CD14-positive monocyte (primary cell): ENCODE measurements at regions not wholly inside any gene's neighbourhood (a gene's known extent, or its start where the extent isn't known, plus 50 kb on each side); places are given as distances from the start of the nearest gene placed in this dataset.
"Not testable (repeated sequence)": the region's sequence is repeated elsewhere in the genome, so short reads cannot be mapped to it uniquely, and the experiment has no call there.

Experiments used
- DNase-seq, 3 donors: peaks; one replicate each; pipeline ENCODE4 v3.0.0-alpha.2; 2011 to 2022
- H2AFZ ChIP-seq: 2 replicates; pipeline ENCODE4 v1.6.0; 2012; ENCODE audit warnings: mild to moderate bottlenecking, low read depth, low read length, inconsistent platforms; ENCODE audit not compliant: insufficient read depth, poor library complexity, severe bottlenecking
- H3K27ac ChIP-seq, 2 donors: 1 replicate in 1 of 2; 2 replicates in 1 of 2; pipeline ENCODE4 v1.5.1; 2012 to 2013; ENCODE audit warnings: low read length in 2 of 2, control low read depth in 1 of 2, inconsistent platforms in 1 of 2, low read depth in 1 of 2, mild to moderate bottlenecking in 1 of 2
- H3K27me3 ChIP-seq, 2 donors: one replicate each; pipeline versions ENCODE4 v1.6.0 to v1.6.1; 2011 to 2013; ENCODE audit warnings: low read length in 2 of 2; ENCODE audit not compliant: control insufficient read depth in 2 of 2, insufficient read depth in 2 of 2
- H3K36me3 ChIP-seq, 2 donors: replicated peaks in 1 of 2; 1 replicate in 1 of 2; 2 replicates in 1 of 2; pipeline versions ENCODE4 v1.5.1 to v1.6.1; 2012 to 2013; ENCODE audit warnings: low read length in 2 of 2, control low read depth in 1 of 2, inconsistent platforms in 1 of 2, mild to moderate bottlenecking in 1 of 2; ENCODE audit not compliant: insufficient read depth in 2 of 2, control insufficient read depth in 1 of 2
- H3K4me1 ChIP-seq, 2 donors: 1 replicate in 1 of 2; 2 replicates in 1 of 2; pipeline versions ENCODE4 v1.5.1 to v1.6.1; 2012 to 2013; ENCODE audit warnings: low read length in 2 of 2, control low read depth in 1 of 2, inconsistent platforms in 1 of 2, mild to moderate bottlenecking in 1 of 2, moderate library complexity in 1 of 2; ENCODE audit not compliant: insufficient read depth in 2 of 2, control insufficient read depth in 1 of 2
- H3K4me2 ChIP-seq: replicated peaks from 2 replicates; pipeline ENCODE3; 2012; ENCODE audit warnings: low read length, moderate library complexity, mild to moderate bottlenecking; ENCODE audit not compliant: poor library complexity, severe bottlenecking; ENCODE audit errors: extremely low read depth
- H3K4me3 ChIP-seq, 3 experiments: fragments of 200-600 bp in 1 of 3; sonication (generic) in 1 of 3; replicated peaks in 1 of 3; 1 replicate in 2 of 3; 2 replicates in 1 of 3; pipeline ENCODE4 v1.5.1; 2011 to 2013; ENCODE audit warnings: low read length in 3 of 3, mild to moderate bottlenecking in 3 of 3, control low read depth in 2 of 3, low read depth in 2 of 3, inconsistent platforms in 1 of 3, moderate library complexity in 1 of 3
- H3K79me2 ChIP-seq: 2 replicates; pipeline ENCODE4 v1.6.0; 2012; ENCODE audit warnings: mild to moderate bottlenecking, control low read depth, inconsistent platforms, low read length, moderate library complexity; ENCODE audit not compliant: insufficient read depth
- H3K9ac ChIP-seq: 2 replicates; pipeline ENCODE4 v1.6.0; 2017; ENCODE audit warnings: low read length, mild to moderate bottlenecking; ENCODE audit not compliant: insufficient read depth, poor library complexity, severe bottlenecking
- H3K9me3 ChIP-seq, 2 donors: replicated peaks in 1 of 2; 1 replicate in 1 of 2; 2 replicates in 1 of 2; pipeline versions ENCODE4 v1.5.1 to v1.6.1; 2012 to 2013; ENCODE audit warnings: low read length in 2 of 2, control low read depth in 1 of 2; ENCODE audit not compliant: control insufficient read depth in 1 of 2, insufficient read depth in 1 of 2
- H4K20me1 ChIP-seq: 2 replicates; pipeline ENCODE4 v1.6.0; 2012; ENCODE audit warnings: mild to moderate bottlenecking, low read length, control low read depth, moderate library complexity; ENCODE audit not compliant: insufficient read depth
- H3K27ac Mint-ChIP-seq, 7 donors: one replicate each; pipeline ENCODE4 v1.8.0; 2020; ENCODE audit warnings: mild to moderate bottlenecking in 7 of 7, mixed read lengths in 7 of 7, moderate library complexity in 6 of 7, inconsistent platforms in 2 of 7
- H3K27me3 Mint-ChIP-seq, 3 donors: one replicate each; pipeline ENCODE4 v1.8.0; 2021 to 2022; ENCODE audit warnings: low read depth in 3 of 3, mild to moderate bottlenecking in 3 of 3, mixed read lengths in 3 of 3, moderate library complexity in 3 of 3, inconsistent platforms in 1 of 3
- H3K36me3 Mint-ChIP-seq, 2 donors: one replicate each; pipeline ENCODE4 v1.8.0; 2020; ENCODE audit warnings: mixed read lengths in 2 of 2, inconsistent platforms in 1 of 2, mild to moderate bottlenecking in 1 of 2
- H3K4me1 Mint-ChIP-seq: one replicate; pipeline ENCODE4 v1.8.0; 2020; ENCODE audit warnings: mild to moderate bottlenecking, mixed read lengths
- H3K4me3 Mint-ChIP-seq, 2 donors: one replicate each; pipeline ENCODE4 v1.8.0; 2020; ENCODE audit warnings: mild to moderate bottlenecking in 2 of 2, mixed read lengths in 2 of 2, moderate library complexity in 1 of 2
- H3K9me3 Mint-ChIP-seq, 7 donors: one replicate each; pipeline ENCODE4 v1.8.0; 2020 to 2022; ENCODE audit warnings: mixed read lengths in 7 of 7, mild to moderate bottlenecking in 6 of 7, moderate library complexity in 6 of 7, inconsistent platforms in 2 of 7
- WGBS: methylation state at CpG from one replicate; pipeline ENCODE4 v1.1.5; 2013; ENCODE audit warnings: missing lambda C conversion rate; ENCODE audit not compliant: insufficient coverage; 5-methylcytosine and 5-hydroxymethylcytosine counted together
- intact Hi-C, 2 donors: fragments of 100-400 bp; cut with micrococcal nuclease; formaldehyde crosslinking; loops; one replicate each; pipeline versions ENCODE4 v1.15.0 to v1.15.1; 2023
- TF ChIP-seq, protein P1 (sequence below): fragments of 200-600 bp; IDR thresholded peaks from one replicate; pipeline ENCODE4 v1.8.0; 2022; ENCODE audit warnings: antibody characterized with exemption, mild to moderate bottlenecking

DNA sequence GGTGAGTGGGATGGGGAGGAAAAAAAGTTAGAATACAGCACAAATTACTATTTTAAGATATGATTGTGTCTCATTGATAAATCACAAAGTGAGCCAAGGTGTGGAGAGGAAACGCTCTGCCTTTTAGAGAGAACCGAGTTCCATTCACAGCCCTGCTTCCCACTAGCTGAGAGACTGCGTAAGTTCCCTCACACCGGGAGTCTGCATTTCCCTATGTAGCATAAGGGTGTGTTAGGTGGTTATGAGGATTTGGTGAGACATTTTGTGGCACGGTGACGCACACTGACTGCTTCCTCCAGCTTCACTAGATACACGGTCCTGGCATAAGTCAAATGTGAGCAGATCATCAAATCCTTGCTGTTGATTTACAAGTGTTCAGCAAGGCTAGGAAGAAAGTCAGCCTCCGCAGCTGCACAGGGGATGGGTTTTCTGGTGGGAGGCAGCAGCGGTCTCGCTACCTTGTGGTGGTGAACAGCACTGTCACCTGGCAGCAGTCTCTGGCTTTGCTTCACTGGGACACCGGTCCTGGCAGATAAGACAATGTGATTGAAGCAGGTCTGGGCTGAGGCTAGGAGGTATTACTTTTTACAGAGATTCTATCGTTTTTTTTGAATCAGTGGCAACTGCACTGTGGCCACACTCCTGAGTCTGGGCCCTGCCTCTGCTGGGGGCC is 312.2 kb upstream of the B3GAT1 start:
- WGBS, result 64% methylated on average over 10 of the region's 12 CpGs
- no peak overlapping the region for H3K4me3 ChIP-seq
- no peaks in the 10 kb centered on the region for H4K20me1 ChIP-seq
- no peak overlapping the region for H3K4me2 ChIP-seq
- H3K27me3 Mint-ChIP-seq, result peaks cover 4 to 7% (median 4%) of the 10 kb centered on the region in 3 donors
- no peaks in the 10 kb centered on the region for H3K9me3 ChIP-seq
- H3K27ac Mint-ChIP-seq, result no peak overlapping the region
- no peaks in the 10 kb centered on the region for H3K4me1 Mint-ChIP-seq
- H3K27ac ChIP-seq, result no peak overlapping the region
- H3K4me1 ChIP-seq, result no peaks in the 10 kb centered on the region
- H3K9ac ChIP-seq, result no peak overlapping the region
- H3K4me3 Mint-ChIP-seq, result no peak overlapping the region
- TF ChIP-seq, protein P1, sequence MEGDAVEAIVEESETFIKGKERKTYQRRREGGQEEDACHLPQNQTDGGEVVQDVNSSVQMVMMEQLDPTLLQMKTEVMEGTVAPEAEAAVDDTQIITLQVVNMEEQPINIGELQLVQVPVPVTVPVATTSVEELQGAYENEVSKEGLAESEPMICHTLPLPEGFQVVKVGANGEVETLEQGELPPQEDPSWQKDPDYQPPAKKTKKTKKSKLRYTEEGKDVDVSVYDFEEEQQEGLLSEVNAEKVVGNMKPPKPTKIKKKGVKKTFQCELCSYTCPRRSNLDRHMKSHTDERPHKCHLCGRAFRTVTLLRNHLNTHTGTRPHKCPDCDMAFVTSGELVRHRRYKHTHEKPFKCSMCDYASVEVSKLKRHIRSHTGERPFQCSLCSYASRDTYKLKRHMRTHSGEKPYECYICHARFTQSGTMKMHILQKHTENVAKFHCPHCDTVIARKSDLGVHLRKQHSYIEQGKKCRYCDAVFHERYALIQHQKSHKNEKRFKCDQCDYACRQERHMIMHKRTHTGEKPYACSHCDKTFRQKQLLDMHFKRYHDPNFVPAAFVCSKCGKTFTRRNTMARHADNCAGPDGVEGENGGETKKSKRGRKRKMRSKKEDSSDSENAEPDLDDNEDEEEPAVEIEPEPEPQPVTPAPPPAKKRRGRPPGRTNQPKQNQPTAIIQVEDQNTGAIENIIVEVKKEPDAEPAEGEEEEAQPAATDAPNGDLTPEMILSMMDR, result no peak
- no peak for DNase-seq
- H3K27me3 ChIP-seq, result no peaks in the 10 kb centered on the region
- intact Hi-C loops, result no loop called here
- peaks cover 0 to 5% (median 0%) of the 10 kb centered on the region in 7 donors for H3K9me3 Mint-ChIP-seq
- H3K36me3 ChIP-seq, result no peaks in the 10 kb centered on the region
- no peaks in the 10 kb centered on the region for H3K36me3 Mint-ChIP-seq
- H3K79me2 ChIP-seq, result no peaks in the 10 kb centered on the region
- no peak overlapping the region for H2AFZ ChIP-seq

DNA sequence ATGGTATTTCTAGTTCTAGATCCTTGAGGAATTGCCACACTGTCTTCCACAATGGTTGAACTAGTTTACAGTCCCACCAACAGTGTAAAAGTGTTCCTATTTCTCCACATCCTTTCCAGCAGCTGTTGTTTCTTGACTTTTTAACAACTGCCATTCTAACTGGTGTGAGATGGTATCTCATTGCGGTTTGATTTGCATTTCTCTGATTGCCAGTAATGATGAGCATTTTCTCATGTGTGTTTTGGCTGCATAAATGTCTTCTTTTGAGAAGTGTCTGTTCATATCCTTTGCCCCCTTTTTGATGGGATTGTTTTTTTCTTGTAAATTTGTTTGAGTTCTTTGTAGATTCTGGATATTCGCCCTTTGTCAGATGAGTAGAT is 308.6 kb upstream of the B3GAT1 start:
- H3K79me2 ChIP-seq, H3K4me3 Mint-ChIP-seq, H3K4me1 Mint-ChIP-seq, H4K20me1 ChIP-seq, H3K4me3 ChIP-seq, H3K36me3 ChIP-seq, H3K27me3 Mint-ChIP-seq, H3K36me3 Mint-ChIP-seq, H3K27ac ChIP-seq, H3K4me1 ChIP-seq, H3K4me2 ChIP-seq, H3K9ac ChIP-seq, H3K27ac Mint-ChIP-seq, intact Hi-C loops, H3K9me3 ChIP-seq, H3K27me3 ChIP-seq, H2AFZ ChIP-seq, H3K9me3 Mint-ChIP-seq, DNase-seq: not testable (repeated sequence)
- 100% methylated on average over 1 of the region's 2 CpGs for WGBS

DNA sequence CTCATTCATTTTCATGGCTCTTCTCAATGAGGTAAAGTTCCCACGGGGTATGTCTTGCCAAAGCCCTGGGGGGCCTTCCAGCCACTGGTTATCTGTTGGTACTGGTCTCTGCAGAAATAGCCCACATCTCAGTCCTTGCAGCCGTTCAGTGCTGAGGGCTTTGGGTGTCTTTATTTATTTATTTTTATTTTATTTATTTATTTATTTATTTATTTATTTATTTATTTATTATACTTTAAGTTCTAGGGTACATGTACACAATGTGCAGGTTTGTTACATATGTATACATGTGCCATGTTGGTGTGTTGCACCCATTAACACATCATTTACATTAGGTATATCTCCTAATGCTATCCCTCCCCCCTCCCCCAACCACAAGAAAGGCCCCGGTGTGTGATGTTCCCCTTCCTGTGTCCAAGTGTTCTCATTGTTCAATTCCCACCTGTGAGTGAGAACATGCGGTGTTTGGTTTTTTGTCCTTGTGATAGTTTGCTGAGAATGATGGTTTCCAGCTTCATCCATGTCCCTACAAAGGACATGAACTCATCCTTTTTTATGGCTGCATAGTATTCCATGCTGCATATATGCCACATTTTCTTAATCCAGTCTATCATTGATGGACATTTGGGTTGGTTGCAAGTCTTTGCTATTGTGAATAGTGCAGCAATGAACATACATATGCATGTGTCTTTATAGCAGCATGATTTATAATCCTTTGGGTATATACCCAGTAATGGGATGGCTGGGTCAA is 308.1 kb upstream of the B3GAT1 start:
- H2AFZ ChIP-seq, H3K4me2 ChIP-seq, H3K27me3 ChIP-seq, H3K9me3 ChIP-seq, H3K4me3 Mint-ChIP-seq, H3K27me3 Mint-ChIP-seq, H3K4me1 ChIP-seq, H3K27ac Mint-ChIP-seq, H3K36me3 ChIP-seq, H3K4me1 Mint-ChIP-seq, H3K4me3 ChIP-seq, H3K9ac ChIP-seq, H3K9me3 Mint-ChIP-seq, H3K27ac ChIP-seq, intact Hi-C loops, DNase-seq, H3K36me3 Mint-ChIP-seq, H4K20me1 ChIP-seq, H3K79me2 ChIP-seq: not testable (repeated sequence)
- no CpG with 5 or more reads among the region's 4 CpGs for WGBS
